HCT116 (cell line): ENCODE measurements at regions not wholly inside any gene's neighbourhood (a gene's known extent, or its start where the extent isn't known, plus 50 kb on each side); places are given as distances from the start of the nearest gene placed in this dataset.

Source experiments
- ATAC-seq: fragments of 200-7000 bp; cut with Tn5 transposase; 2 replicates; pipeline ENCODE4 v1.9.1; 2020; ENCODE audit warnings: mild to moderate bottlenecking, moderate library complexity
- BruUV-seq: library from RNA; stranded (reverse); fragments of 400-500 nt; replicated peaks from 2 replicates; lab custom pipeline; 2021; lab: Mats Ljungman, UMichigan
- CTCF ChIA-PET: fragments of 300-600 bp; sonication (Branson Sonifier 250); formaldehyde crosslinking; loops from one replicate; lab custom pipeline; 2021; ENCODE audit warnings: antibody characterized with exemption; lab: Charles Lee
- POLR2A ChIA-PET: fragments of 300-600, 350-600 bp; sonication (Branson Sonifier 250); formaldehyde crosslinking; loops from one replicate; lab custom pipeline; 2021; ENCODE audit warnings: antibody characterized with exemption; lab: Charles Lee
- RAD21 ChIA-PET, 2 experiments: fragments of 300-600 bp; sonication (Branson Sonifier 250); formaldehyde crosslinking; loops; one replicate each; lab custom pipeline; 2023; ENCODE audit warnings: low total read pairs in 2 of 2; ENCODE audit not compliant: uncharacterized antibody in 2 of 2, unreplicated experiment in 2 of 2, low non-redundant PET in 1 of 2; lab: Charles Lee
- DNase-seq: peaks from one replicate; pipeline ENCODE4 v3.0.0-alpha.2; 2010; ENCODE audit warnings: low read depth, low spot score
- H2AFZ ChIP-seq: fragments of 200-600 bp; shearing (Covaris generic), sonication (generic); 2 replicates; pipeline ENCODE4 v1.6.1; 2017; ENCODE audit warnings: low read depth, mixed run types, mixed read lengths, antibody characterized with exemption, low read length; ENCODE audit not compliant: poor library complexity, severe bottlenecking
- H3K27ac ChIP-seq: 2 replicates; pipeline ENCODE4 v1.5.1; 2012; ENCODE audit warnings: low read depth, low read length
- H3K27me3 ChIP-seq: fragments of 200-600 bp; sonication (generic); 2 replicates; pipeline ENCODE4 v1.6.1; 2016; ENCODE audit warnings: mixed run types, low read length, mixed read lengths; ENCODE audit not compliant: insufficient read depth
- H3K36me3 ChIP-seq, 2 experiments: fragments of 200-500 bp in 1 of 2; fragments of 200-600 bp in 1 of 2; sonication (Bioruptor generic) in 1 of 2; sonication (generic) in 1 of 2; 2 replicates each; pipeline versions ENCODE4 v1.5.1 to v1.6.1; 2014 to 2016; ENCODE audit warnings: low read length in 2 of 2, inconsistent platforms in 1 of 2, mixed read lengths in 1 of 2, mixed run types in 1 of 2; ENCODE audit not compliant: insufficient read depth in 2 of 2, control insufficient read depth in 1 of 2
- H3K4me1 ChIP-seq, 2 experiments: fragments of 200-600 bp in 1 of 2; sonication (generic) in 1 of 2; 2 replicates each; pipeline versions ENCODE4 v1.5.1 to v1.6.1; 2012 to 2017; ENCODE audit warnings: low read length in 2 of 2, inconsistent platforms in 1 of 2, mild to moderate bottlenecking in 1 of 2, mixed read lengths in 1 of 2, mixed run types in 1 of 2, moderate library complexity in 1 of 2; ENCODE audit not compliant: insufficient read depth in 2 of 2, control insufficient read depth in 1 of 2
- H3K4me2 ChIP-seq: fragments of 200-600 bp; sonication (generic); 2 replicates; pipeline ENCODE4 v1.6.1; 2017; ENCODE audit warnings: mixed run types, low read length, mixed read lengths
- H3K4me3 ChIP-seq, 2 experiments: fragments of 200-600 bp in 1 of 2; sonication (generic) in 1 of 2; replicated peaks in 1 of 2; 2 replicates each; pipeline ENCODE4 v1.5.1; 2011 to 2016; ENCODE audit warnings: low read length in 2 of 2, control low read depth in 1 of 2, low read depth in 1 of 2, mild to moderate bottlenecking in 1 of 2, mixed read lengths in 1 of 2, mixed run types in 1 of 2
- H3K79me2 ChIP-seq: fragments of 200-600 bp; sonication (generic); 2 replicates; pipeline ENCODE4 v1.6.1; 2017; ENCODE audit warnings: mild to moderate bottlenecking, mixed run types, low read length, moderate library complexity, mixed read lengths; ENCODE audit not compliant: insufficient read depth
- H3K9ac ChIP-seq: fragments of 200-600 bp; sonication (generic); 2 replicates; pipeline ENCODE4 v1.6.1; 2016; ENCODE audit warnings: low read length, mixed read lengths
- H3K9me2 ChIP-seq: fragments of 200-600 bp; sonication (generic), shearing (Covaris generic); 2 replicates; pipeline ENCODE4 v1.6.1; 2017; ENCODE audit warnings: mixed run types, mild to moderate bottlenecking, moderate library complexity; ENCODE audit not compliant: insufficient read depth
- H3K9me3 ChIP-seq, 2 experiments: fragments of 200-500 bp in 1 of 2; fragments of 200-600 bp in 1 of 2; sonication (Bioruptor generic) in 1 of 2; sonication (generic) in 1 of 2; 2 replicates each; pipeline ENCODE4 v1.6.1; 2014 to 2017; ENCODE audit warnings: low read length in 2 of 2, mixed read lengths in 2 of 2, inconsistent platforms in 1 of 2, low read depth in 1 of 2, mild to moderate bottlenecking in 1 of 2, mixed run types in 1 of 2, moderate library complexity in 1 of 2; ENCODE audit not compliant: control insufficient read depth in 1 of 2, insufficient read depth in 1 of 2
- H4K20me1 ChIP-seq: fragments of 200-600 bp; sonication (generic), shearing (Covaris generic); 2 replicates; pipeline ENCODE4 v1.6.1; 2017; ENCODE audit warnings: mixed run types, mild to moderate bottlenecking, moderate library complexity; ENCODE audit not compliant: insufficient read depth
- ATF3 ChIP-seq: IDR thresholded peaks from 2 replicates; pipeline ENCODE4 v1.6.1; 2012
- EZH2 ChIP-seq: fragments of 200-600 bp; sonication (generic); IDR thresholded peaks from 2 replicates; pipeline ENCODE4 v1.6.1; 2017; ENCODE audit warnings: antibody characterized with exemption, mixed run types
- FOSL1 ChIP-seq: IDR thresholded peaks from 2 replicates; pipeline ENCODE4 v1.6.1; 2012; ENCODE audit warnings: low read depth
- POLR2AphosphoS5 ChIP-seq: IDR thresholded peaks from 2 replicates; pipeline ENCODE4 v1.6.1; 2011; ENCODE audit warnings: mild to moderate bottlenecking, low read depth, low read length, moderate library complexity
- REST ChIP-seq: IDR thresholded peaks from 2 replicates; pipeline ENCODE4 v1.6.1; 2012; ENCODE audit warnings: low read depth
- SP1 ChIP-seq: IDR thresholded peaks from 2 replicates; pipeline ENCODE4 v1.6.1; 2012; ENCODE audit warnings: low read depth
- SRF ChIP-seq: IDR thresholded peaks from 2 replicates; pipeline ENCODE4 v1.6.1; 2012; ENCODE audit warnings: low read depth
- ZFX ChIP-seq: fragments of 450-650 bp; IDR thresholded peaks from 2 replicates; pipeline ENCODE4 v1.6.1; 2017
- intact Hi-C: fragments of 100-400 bp; cut with micrococcal nuclease; formaldehyde crosslinking; loops from 2 replicates; pipeline ENCODE4 v1.10.0; 2022

GRCh38 chr17:71495420-71495819, 625.4 kb upstream of the SOX9 start:
- no peaks in the 10 kb centered on the region for H3K36me3 ChIP-seq
- no TSS peak for BruUV-seq
- no peaks in the 10 kb centered on the region for H3K79me2 ChIP-seq
- H2AFZ ChIP-seq = no peak overlapping the region
- H4K20me1 ChIP-seq = no peaks in the 10 kb centered on the region
- H3K4me1 ChIP-seq = no peaks in the 10 kb centered on the region
- ChIA-PET CTCF (no interaction called here), POLR2A (no interaction called here), RAD21 (no interaction called here)
- H3K9me2 ChIP-seq = no peaks in the 10 kb centered on the region
- H3K27me3 ChIP-seq = no peaks in the 10 kb centered on the region
- intact Hi-C loops = no loop called here
- no peak overlapping the region for H3K9ac ChIP-seq
- no peak overlapping the region for H3K4me3 ChIP-seq
- DNase-seq (no peak), ATAC-seq (no peak)
- TF ChIP-seq SP1 (no peak), FOSL1 (no peak), ZFX (no peak), POLR2AphosphoS5 (no peak), REST (no peak), ATF3 (no peak), EZH2 (no peak), SRF (no peak)
- H3K9me3 ChIP-seq = no peaks in the 10 kb centered on the region
- H3K4me2 ChIP-seq = no peak overlapping the region
- no peak overlapping the region for H3K27ac ChIP-seq
